ENCODE measurements at regions not wholly inside any gene's neighbourhood (a gene's known extent, or its start where the extent isn't known, plus 50 kb on each side); places are given as distances from the start of the nearest gene placed in this dataset.

DNA sequence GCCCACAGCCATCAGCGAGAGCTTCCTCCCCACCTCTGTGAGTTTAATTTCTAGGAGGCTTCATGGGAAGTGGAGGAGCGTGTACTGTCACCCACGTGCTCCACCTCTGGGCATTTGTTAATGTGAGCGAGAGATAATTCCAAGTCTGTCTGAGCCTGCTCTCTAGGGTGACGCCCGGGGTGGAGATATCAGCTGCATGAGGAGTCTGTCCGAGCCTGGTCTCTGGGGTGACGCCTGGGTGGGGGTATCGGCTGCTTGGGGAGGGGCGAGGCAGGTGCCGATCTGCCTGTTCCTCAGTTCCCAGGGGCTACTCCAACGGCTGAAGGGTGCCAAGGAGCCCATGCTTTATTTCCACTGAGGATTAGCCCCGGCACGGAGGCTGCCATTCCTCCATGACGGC lies 735.0 kb downstream of the BRD1 start:
- TF ChIP-seq, protein P1, sequence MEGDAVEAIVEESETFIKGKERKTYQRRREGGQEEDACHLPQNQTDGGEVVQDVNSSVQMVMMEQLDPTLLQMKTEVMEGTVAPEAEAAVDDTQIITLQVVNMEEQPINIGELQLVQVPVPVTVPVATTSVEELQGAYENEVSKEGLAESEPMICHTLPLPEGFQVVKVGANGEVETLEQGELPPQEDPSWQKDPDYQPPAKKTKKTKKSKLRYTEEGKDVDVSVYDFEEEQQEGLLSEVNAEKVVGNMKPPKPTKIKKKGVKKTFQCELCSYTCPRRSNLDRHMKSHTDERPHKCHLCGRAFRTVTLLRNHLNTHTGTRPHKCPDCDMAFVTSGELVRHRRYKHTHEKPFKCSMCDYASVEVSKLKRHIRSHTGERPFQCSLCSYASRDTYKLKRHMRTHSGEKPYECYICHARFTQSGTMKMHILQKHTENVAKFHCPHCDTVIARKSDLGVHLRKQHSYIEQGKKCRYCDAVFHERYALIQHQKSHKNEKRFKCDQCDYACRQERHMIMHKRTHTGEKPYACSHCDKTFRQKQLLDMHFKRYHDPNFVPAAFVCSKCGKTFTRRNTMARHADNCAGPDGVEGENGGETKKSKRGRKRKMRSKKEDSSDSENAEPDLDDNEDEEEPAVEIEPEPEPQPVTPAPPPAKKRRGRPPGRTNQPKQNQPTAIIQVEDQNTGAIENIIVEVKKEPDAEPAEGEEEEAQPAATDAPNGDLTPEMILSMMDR (conservative IDR thresholded peaks at IDR 0.05; ENCODE audit: low read depth in 2 of 2): no peak
- TF ChIP-seq EZH2 (IDR thresholded peaks at IDR 0.05; ENCODE audit: low read depth, unreplicated experiment) (no peak), POLR2AphosphoS5 (IDR thresholded peaks at IDR 0.05; ENCODE audit: low read depth) (no peak), CREB1 (CRISPR knock-in tag; IDR thresholded peaks at IDR 0.05; ENCODE audit: low read depth) (no peak), EZH2phosphoT487 (IDR thresholded peaks at IDR 0.05; ENCODE audit: unreplicated experiment) (no peak), ZNF114 (CRISPR knock-in tag; IDR thresholded peaks at IDR 0.05) (no peak), NANOG (IDR thresholded peaks at IDR 0.05; ENCODE audit: borderline replicate concordance) (no peak), JUNB (IDR thresholded peaks at IDR 0.05; ENCODE audit: unreplicated experiment) (no peak)
- TF ChIP-seq, protein P2, sequence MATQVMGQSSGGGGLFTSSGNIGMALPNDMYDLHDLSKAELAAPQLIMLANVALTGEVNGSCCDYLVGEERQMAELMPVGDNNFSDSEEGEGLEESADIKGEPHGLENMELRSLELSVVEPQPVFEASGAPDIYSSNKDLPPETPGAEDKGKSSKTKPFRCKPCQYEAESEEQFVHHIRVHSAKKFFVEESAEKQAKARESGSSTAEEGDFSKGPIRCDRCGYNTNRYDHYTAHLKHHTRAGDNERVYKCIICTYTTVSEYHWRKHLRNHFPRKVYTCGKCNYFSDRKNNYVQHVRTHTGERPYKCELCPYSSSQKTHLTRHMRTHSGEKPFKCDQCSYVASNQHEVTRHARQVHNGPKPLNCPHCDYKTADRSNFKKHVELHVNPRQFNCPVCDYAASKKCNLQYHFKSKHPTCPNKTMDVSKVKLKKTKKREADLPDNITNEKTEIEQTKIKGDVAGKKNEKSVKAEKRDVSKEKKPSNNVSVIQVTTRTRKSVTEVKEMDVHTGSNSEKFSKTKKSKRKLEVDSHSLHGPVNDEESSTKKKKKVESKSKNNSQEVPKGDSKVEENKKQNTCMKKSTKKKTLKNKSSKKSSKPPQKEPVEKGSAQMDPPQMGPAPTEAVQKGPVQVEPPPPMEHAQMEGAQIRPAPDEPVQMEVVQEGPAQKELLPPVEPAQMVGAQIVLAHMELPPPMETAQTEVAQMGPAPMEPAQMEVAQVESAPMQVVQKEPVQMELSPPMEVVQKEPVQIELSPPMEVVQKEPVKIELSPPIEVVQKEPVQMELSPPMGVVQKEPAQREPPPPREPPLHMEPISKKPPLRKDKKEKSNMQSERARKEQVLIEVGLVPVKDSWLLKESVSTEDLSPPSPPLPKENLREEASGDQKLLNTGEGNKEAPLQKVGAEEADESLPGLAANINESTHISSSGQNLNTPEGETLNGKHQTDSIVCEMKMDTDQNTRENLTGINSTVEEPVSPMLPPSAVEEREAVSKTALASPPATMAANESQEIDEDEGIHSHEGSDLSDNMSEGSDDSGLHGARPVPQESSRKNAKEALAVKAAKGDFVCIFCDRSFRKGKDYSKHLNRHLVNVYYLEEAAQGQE (IDR thresholded peaks at IDR 0.05; ENCODE audit: unreplicated experiment): no peak
- TF ChIP-seq, protein P3, sequence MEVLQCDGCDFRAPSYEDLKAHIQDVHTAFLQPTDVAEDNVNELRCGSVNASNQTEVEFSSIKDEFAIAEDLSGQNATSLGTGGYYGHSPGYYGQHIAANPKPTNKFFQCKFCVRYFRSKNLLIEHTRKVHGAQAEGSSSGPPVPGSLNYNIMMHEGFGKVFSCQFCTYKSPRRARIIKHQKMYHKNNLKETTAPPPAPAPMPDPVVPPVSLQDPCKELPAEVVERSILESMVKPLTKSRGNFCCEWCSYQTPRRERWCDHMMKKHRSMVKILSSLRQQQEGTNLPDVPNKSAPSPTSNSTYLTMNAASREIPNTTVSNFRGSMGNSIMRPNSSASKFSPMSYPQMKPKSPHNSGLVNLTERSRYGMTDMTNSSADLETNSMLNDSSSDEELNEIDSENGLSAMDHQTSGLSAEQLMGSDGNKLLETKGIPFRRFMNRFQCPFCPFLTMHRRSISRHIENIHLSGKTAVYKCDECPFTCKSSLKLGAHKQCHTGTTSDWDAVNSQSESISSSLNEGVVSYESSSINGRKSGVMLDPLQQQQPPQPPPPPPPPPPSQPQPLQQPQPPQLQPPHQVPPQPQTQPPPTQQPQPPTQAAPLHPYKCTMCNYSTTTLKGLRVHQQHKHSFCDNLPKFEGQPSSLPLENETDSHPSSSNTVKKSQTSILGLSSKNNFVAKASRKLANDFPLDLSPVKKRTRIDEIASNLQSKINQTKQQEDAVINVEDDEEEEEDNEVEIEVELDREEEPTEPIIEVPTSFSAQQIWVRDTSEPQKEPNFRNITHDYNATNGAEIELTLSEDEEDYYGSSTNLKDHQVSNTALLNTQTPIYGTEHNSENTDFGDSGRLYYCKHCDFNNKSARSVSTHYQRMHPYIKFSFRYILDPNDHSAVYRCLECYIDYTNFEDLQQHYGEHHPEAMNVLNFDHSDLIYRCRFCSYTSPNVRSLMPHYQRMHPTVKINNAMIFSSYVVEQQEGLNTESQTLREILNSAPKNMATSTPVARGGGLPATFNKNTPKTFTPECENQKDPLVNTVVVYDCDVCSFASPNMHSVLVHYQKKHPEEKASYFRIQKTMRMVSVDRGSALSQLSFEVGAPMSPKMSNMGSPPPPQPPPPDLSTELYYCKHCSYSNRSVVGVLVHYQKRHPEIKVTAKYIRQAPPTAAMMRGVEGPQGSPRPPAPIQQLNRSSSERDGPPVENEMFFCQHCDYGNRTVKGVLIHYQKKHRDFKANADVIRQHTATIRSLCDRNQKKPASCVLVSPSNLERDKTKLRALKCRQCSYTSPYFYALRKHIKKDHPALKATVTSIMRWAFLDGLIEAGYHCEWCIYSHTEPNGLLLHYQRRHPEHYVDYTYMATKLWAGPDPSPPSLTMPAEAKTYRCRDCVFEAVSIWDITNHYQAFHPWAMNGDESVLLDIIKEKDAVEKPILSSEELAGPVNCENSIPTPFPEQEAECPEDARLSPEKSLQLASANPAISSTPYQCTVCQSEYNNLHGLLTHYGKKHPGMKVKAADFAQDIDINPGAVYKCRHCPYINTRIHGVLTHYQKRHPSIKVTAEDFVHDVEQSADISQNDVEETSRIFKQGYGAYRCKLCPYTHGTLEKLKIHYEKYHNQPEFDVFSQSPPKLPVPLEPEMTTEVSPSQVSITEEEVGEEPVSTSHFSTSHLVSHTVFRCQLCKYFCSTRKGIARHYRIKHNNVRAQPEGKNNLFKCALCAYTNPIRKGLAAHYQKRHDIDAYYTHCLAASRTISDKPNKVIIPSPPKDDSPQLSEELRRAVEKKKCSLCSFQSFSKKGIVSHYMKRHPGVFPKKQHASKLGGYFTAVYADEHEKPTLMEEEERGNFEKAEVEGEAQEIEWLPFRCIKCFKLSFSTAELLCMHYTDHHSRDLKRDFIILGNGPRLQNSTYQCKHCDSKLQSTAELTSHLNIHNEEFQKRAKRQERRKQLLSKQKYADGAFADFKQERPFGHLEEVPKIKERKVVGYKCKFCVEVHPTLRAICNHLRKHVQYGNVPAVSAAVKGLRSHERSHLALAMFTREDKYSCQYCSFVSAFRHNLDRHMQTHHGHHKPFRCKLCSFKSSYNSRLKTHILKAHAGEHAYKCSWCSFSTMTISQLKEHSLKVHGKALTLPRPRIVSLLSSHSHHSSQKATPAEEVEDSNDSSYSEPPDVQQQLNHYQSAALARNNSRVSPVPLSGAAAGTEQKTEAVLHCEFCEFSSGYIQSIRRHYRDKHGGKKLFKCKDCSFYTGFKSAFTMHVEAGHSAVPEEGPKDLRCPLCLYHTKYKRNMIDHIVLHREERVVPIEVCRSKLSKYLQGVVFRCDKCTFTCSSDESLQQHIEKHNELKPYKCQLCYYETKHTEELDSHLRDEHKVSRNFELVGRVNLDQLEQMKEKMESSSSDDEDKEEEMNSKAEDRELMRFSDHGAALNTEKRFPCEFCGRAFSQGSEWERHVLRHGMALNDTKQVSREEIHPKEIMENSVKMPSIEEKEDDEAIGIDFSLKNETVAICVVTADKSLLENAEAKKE (CRISPR knock-in tag; IDR thresholded peaks at IDR 0.05): no peak
- TF ChIP-seq, protein P4, sequence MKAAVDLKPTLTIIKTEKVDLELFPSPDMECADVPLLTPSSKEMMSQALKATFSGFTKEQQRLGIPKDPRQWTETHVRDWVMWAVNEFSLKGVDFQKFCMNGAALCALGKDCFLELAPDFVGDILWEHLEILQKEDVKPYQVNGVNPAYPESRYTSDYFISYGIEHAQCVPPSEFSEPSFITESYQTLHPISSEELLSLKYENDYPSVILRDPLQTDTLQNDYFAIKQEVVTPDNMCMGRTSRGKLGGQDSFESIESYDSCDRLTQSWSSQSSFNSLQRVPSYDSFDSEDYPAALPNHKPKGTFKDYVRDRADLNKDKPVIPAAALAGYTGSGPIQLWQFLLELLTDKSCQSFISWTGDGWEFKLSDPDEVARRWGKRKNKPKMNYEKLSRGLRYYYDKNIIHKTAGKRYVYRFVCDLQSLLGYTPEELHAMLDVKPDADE (IDR thresholded peaks at IDR 0.05): no peak

All from GM23338 (cell line).